NCI-H1417 (cell line): ENCODE measurements at regions not wholly inside any gene's neighbourhood (a gene's known extent, or its start where the extent isn't known, plus 50 kb on each side); places are given as distances from the start of the nearest gene placed in this dataset.

Experiments used
- DNase-seq, 3 experiments: peaks; one replicate each; lab custom pipeline; 2025; lab: John Stamatoyannopoulos, UW

DNA sequence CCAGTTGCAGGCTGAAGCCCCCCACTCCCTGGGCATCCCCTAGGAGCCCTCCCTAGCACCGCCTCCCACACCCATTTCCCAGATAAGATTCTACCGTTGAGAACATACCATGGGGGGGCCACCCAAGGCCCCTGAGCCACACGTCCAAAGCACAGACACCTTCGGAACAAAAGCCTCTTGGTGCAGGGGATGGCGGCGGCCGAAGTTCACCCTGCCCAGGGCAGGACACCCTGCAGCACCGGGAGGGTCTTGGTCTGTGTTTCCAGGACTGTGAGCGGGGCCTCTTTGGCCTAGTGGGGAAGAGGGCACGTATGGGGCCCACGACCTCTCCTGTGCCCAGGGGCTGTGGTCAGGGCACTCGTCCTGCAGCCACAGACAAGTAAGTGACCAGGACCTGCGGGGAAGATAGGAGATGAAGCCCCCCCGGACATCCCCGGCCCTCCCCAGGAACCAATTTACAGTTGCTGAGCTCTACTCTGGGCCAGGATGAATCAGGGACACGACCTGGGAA is 154.3 kb upstream of the C14orf180 start:
- no peak for DNase-seq

DNA sequence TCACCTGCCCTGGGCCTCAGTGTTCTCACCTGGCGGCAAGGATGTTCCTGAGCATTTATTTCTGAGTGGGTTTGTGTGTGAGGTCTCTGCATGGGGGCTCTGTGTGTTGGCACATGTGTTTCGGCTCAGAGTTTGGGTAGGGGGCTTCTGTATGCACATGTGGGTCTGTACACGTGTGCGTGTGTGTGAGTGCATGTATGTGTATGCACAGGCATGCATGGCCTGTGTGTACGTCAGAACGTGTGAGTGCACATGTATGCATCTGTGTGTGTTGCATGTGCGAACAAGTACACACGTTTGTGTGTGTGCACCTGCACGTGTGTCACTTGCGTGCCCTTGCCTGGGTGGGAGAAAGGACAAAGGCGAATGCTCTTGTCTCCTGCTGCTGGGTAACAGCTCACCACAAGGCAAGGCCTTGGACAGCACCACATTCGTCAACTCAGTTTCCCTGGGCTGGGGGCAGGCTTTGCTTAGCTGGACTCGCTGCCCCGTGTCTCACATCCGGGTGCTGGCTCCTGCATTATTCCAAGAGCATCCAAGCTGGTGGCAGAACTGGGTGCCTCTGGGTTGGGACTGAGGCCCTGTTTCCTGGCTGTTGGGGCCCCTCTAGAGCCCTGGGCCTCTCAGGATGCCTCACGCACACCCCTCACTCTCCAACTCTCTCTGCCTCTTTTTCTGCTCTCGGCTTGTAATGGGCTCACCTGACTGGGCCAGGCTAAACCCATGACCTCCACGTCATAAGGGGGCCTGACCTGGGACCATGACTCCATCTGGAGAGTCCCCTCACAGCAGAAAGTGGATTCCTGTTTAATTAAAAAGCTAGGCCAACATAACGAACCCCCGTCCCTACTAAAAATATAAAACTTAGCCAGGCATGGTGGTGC is 153.6 kb upstream of the C14orf180 start:
- no peak for DNase-seq

DNA sequence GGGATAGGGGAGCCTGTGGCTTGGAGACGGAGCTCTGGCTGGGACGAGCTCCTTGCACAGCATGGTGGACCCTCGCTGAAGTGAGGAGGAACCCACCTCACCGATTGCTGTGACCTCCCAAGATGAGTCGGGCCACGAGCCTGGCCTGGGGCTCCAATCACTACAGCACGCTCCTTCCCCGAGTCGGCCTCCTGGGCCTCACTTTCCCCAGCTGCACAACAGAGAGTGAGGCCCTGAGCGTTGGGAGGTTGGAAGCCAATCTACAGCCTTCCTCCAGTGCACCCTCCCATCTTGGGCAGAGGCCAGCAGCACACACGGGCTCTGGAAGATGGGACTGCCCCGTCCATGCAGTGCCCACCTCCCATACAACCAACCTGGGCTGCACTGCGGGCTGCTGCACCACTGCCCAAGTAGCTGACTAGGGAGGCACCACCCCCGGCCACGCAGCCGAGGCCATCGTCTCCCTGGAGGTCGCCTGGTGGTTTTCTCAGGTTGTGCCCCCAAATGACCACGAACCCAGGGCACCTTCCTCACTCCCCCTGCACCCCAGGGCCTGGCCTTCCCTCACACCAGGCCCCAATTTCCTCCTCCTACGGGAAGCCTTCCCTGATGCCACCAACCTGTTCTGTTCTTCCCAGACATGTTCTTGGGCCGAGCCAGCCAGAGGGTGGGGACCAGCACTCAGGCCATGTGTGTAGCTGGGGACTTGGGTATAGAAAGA is 152.3 kb upstream of the C14orf180 start:
- DNase-seq: no peak

DNA sequence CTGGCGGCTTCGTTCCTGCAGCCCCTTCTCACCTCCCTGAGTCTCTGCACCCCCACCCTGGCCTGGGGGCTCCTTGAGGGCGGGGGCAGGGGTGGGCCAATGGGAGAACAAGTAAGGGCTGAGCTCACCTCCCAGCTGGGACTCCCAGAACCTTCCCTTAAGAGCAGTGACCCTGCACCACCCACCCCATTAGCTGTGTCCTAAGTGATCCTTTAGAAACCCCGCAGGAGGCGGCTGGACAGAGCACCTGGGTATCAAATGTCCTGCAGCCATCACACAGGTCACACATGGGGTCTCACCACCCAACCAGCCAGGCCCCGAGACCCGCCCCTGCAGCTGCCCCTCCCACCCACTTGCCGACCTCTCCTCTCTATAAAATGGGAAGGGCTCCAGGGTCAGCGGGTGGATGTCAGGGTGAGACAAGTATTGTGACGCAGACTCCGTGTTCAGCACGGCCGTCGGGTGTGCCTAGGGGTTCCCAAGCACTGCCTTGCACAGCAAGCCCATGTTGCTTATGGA is 151.2 kb upstream of the C14orf180 start:
- DNase-seq: peak in 1 of 3 experiments; percentile 66

DNA sequence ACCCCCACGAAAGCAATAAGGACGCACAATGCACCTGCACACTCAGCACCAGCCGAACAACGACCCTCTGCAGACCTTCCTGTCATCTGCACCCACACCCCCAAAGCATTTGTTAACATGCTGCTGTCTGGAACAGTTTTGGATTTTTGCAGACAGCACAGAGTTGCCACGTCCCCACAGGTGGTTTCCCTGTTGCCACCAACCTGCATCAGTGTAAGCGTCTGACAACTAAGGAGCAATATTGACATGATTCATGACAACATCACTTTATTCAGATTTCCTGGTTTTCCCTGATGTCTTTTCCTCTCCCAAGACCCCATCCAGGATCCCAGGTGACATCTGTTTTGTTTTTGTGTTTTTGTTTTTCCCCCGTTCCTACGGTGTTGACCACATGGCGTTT is 150.7 kb upstream of the C14orf180 start:
- DNase-seq: peak in 1 of 3 experiments; percentile 60

DNA sequence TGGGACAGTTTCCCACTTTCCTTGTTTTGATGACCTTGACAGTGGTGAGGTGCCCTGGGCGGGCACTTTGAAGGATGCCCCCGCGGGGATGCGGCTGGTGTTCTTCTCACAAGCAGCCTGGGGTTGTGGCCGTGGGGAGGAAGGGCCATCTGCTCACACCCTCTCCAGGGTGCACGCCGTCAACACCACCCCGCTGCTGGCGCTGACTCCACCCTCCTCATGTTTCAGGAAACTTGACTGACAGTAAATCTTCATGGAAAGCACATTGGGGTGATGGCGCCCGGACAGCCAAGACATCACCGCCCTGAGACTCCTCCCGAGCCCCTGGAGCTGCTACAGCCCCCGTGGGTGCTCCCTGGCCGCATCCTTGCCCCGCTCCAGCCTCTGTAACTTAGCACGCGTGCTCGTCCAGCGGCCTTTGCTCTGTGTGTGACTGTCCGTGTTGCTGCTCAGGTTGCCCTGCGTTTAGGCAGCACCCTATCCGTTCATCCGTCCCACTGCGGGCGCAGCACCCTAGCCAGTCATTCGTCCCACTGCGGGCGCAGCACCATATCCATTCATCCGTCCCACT is 150.2 kb upstream of the C14orf180 start:
- DNase-seq: peak in 2 of 3 experiments; percentile 33 to 66

DNA sequence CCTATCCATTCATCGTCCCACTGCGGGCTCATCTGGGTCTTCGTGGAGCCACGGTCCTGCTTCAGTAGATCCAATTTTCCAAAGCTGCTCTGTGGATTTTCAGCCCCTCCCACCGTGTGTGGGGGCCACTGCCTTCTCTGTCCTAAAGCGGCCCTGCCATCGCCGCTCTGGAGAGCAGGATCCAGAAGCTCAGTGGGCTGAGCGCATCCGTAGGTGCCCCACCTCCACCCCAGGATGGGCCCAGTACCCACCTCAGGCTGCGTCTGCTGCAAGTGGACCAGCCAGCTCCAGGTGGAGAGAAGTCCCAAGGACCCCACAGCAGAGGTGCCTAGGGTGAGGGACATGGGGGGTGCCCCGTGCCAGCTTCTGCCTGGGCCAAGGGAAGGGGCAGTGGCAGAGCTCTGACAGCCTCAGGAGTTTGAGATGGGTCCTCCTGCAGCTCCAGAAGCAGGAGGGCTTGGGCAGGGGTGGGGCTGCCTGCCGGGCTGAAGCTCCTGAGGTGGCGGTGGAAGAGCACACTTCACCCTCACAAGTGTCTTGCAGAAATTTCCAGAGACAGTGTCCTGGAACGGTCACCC is 148.1 kb upstream of the C14orf180 start:
- no peak for DNase-seq

DNA sequence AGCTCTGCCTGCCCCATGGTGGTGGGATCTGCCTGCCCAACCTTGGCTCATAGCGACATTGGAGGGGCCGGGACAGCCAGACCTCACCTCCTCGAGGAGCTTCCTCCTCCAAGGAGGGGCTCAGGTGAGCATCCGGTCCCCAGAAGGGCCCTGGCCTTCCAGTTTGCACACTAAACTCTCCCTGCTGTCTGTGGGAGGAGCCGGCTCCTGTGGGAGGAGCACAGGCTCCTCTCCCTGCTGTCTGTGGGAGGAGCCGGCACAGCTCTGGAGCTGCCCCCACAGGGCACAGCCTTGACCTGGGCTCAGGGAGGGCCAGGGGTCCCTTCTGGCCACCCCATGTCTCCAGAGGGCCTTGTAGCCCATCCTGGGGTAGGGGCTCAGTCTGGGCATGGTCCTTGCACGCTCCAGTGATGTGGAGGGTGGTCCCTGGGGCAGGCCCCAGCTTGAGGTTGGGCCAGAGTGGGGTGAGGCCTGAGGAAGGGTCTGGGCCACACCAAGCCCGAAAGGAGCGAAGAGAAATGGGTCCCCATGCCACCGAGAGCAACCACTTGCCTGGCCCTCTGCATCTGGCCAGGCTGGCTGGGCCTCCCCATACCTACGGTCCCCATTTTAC is 147.5 kb upstream of the C14orf180 start:
- DNase-seq: no peak

DNA sequence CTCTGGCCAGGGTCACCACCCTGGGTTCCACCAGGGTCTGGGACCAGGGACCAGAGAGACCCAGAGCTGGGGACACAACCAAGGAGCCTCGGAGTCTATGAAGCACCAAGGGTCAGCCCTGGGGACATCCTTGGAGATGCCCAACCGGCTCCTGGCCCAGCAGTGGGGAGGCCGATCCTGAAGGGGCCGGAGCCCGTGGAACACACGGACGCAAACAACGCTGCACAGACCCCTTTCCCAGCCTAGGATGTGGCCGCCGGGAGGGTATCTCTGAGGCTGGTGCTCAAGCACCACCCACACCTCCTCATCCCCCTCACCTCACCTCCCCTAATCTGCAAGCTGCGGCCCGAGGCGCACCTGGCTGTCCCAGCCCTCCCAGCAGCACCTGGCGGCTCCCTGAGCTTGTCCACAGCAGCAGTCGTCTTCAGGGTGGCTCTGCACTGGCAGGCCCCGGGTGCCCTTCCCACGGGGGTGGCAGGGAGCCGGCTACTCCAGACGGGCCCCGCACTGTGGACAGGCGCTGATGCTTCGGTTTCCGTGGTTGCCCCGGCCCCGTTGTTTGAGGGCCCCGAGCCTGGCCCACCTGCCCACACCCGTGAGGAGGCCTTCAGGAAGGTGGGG is 146.8 kb upstream of the C14orf180 start:
- no peak for DNase-seq

DNA sequence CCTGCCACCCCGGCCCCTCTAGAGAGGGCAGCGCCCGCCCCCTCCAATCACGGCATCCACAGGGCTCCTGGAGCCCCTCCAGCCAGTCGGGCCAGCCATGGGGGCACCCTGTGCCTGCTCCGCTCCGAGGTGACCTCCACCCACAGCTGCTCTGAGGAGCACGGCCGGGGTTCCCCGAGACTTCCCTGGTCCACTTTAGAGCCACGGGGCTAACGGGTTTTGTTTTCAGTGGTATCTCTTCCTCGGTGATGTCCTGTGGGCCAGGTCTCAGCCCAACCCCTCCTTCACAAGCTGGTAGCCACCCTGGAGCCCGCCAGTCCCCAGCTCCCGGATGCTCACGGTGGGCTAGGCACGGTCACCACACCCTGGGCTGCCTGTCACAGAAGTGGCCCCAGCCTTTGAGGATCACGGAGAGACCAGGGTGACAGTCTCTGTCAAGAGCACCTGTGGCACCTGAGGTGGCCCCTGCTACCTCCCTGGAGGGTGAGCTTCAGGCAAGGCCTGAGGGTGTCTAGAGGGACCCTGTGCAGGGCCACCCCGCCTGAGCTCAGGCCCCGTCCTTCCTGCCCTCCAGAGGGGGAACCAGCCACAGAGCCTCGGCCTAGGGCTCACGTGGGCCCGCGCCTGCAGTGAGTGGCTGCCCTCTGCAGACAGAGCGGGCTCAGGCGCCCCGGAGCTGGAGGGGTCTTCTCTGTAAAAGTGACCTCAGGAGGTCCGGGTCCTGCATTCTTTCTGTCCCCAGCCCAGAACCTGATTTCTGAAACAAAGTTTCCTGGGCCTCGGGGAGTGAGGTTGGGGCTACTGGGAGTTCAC is 146.0 kb upstream of the C14orf180 start:
- no peak for DNase-seq

DNA sequence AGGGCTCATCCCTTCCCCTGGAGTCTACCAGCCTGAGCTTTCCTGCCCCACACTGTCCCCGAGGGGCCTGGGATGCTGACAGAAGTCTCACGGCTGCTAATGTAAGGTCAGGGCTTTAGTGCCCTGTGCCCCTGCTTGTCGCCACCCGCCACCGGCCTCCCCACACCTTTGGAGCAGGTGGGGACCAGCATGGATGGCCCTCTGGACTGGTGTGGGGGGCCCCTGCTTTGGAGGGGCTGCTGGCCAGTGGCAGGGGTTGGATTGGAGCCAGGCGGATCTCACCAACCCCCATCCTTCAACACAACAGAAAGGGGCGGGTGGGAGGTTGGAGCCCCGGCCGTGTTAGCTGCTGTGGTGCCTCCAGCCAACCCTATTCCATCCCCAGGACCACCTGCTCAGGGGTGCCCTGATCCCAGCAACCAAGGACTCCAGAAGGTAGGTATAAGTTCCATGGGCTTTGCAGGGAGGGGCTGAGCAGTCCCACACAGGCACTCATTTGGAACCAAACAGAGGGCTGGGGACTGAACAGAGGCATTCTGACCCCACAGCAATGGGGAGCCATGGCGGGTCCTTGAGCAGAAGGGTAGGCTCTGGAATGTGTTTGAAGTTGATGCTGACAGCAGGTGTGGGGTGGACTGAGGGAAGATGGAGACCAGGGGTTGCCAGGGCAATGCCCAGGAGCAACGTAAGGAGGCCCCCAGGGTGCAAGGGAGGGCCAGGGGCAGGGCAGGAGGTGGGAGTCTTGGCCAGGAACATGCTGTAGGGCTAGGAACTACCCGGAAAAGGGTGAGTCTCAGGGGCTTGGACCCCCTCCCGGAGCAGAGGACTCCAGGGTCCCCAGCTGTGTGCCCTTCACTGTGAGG is 145.1 kb upstream of the C14orf180 start:
- DNase-seq: peak in 2 of 3 experiments; percentile 38 to 57

DNA sequence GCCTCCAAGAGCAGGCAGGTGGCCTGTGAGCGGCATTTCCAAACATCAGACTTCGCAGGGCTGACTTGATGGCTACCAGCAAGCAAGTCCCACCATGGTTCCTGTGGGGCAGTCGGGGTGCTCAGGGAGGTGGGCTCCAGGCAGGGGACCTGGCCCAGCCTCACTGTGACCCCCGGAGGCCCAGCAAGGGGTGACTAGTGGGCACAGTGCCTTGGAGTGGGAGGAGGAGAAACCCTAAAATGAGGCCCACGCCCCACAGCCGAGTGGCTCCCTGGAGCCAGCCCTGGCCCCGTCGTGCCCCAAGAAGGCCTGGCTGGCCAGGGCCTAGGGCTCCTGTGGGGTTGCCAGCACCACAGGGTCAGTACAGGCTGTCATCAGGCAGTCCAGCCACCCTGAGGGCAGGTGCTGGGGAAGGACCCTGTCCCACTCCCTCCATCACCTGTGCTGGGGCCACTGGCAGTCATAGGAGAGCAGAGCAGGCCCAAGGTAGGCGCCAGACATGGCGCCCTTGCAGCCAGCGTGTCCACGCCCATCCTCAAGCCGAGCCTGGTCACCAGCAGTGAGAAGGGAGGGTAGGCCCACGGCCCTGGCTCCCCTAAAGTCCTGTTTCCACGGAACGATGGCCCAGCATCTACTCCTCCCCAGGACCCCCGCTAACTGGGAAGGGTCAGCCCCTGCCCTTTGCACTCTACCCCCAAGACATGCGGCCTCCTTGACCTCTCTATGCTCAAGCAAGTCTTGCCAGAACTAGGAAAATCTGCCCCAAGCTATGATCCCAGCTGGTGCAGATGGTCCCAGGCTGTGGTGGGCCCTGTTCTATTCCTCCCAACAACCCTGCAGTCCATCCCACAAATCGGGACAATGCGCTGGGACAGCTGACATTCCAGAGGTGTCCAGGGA is 144.2 kb upstream of the C14orf180 start:
- DNase-seq: no peak

DNA sequence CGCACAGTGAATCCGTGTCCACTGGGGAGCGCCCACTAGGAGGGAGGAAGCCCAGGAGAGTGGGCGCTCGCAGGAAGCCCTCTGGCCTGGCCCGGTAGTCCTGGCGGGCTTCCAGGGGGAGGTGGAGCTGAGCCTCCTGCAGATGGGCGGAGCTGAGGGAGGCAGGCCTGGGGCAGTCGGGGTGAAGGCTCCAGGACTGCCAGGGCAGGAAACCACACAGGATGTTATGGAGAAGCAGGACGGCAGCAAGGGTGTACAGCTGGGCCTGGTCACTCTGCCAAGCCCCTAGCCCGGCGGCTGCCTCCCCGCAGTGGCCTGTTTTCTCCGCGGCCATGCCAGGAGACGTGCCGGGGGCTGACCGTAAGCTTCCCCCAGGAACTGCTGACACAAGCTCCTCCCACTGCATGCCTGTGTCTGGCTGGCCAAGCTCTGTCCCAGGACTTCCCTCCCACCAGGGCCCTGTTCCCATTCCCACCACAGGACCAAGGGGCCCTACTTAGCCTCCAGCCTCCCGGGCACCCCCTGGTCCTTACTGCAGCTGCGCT is 143.4 kb upstream of the C14orf180 start:
- no peak for DNase-seq

DNA sequence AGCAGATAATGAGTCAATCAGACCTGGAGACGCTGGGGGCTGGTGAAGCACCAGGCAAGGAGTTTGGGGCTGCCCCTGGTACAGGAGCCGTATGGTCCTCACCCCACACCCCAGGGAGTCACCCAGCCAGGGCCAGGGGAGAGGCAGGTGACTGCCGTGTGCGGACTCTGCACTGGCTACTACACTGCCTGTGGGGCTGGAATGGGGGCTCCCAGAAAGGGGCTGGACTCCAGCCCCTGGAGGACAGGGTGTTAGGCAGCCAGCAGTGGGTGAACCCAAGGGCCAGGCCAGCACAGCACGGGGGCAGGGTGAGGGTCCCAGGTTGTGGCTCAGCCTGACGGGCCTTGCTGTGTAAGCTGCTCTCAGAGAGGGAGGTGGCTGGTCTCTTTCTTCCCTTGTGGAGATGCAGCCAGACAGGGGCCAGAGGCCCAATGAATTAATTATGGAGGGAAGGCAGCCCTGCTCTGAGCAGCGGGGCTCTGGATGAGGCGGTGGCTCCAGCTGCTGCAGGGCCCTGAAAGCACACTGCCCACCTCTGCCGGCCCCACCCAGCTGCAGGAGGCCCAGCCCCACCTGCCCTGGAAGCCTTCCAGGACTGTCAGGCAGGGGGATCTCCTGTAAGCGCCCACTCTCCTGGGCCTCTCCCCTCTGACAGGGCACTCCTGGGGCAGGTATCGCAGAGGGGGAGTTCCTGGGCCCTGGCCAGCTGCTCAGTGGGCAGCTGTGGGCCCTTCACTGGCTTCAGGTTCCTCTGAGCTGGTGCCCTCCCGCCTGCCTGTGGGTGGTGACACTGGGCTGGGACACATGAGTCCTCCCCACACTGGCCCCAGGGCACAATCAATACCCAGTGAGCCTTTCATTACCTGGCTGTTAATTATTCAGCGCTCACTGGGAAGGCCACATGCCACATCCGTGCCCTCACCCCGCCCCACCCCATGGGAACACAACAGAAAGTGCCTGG is 142.5 kb upstream of the C14orf180 start:
- DNase-seq: peak in 2 of 3 experiments; percentile 96 to 98

DNA sequence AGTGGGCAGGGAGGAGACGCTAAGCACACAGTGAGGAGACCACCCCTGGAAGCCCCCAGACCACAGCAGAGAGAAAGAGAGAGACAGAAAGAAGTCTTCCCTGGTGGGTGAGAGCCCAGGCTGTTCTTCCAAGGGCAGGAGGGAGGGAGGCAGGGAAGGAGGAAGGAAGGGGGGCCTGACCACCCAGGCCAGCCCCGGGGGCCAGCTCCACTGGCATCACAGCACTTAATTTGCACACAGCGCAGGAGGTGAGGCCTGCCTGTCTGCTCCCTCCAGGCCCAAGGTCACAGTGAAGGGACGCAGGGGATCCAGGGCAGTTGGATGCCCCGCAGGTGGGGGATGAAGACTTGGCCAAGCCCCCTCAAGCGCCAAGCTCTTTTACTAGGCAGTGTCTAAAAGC is 141.9 kb upstream of the C14orf180 start:
- no peak for DNase-seq

DNA sequence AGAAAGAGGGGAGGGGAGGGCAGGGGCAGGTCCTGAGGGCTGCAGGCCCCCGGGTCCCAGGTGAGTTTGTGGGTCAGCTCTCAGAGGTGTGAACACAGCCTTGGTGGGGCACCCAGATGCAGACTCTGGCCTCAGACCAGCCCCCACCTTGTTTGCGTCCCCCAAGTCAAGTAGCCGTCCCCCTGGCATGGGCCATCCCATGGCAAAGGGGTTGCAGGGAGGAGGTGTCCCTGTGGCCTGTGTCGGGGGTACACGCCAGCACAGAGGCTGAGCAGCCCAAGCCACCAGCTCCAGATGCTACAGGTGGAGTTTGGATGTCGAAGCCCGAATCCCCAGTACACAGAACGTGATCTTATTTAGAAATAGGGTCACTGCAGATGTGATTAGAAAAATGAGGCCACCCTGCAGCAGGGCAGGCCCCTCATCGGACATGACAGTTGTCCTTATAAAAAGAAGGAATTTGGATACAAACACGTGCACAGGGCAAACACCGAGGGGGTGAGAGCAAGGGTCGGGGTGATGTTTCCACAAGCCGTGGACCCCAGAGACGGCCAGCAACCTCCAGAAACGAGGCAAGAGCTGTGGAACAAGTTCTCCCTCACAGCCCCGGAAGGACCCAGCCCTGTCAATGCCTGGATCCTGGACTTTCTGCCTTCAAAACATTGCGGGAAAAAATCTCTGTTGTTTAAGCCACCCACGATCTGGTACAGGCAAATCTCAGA is 141.2 kb upstream of the C14orf180 start:
- DNase-seq: no peak
